GM23338 (cell line): ENCODE measurements at regions not wholly inside any gene's neighbourhood (a gene's known extent, or its start where the extent isn't known, plus 50 kb on each side); places are given as distances from the start of the nearest gene placed in this dataset.

Experiments used
- ATAC-seq: fragments of 200-7000 bp; cut with Tn5 transposase; 3 replicates; pipeline ENCODE4 v1.9.1; 2020
- DNase-seq: peaks from one replicate; pipeline ENCODE4 v3.0.0-alpha.2; 2015; ENCODE audit warnings: low spot score
- H2AFZ ChIP-seq: fragments of 200-600 bp; sonication (generic); 2 replicates; pipeline ENCODE4 v1.8.0; 2016; ENCODE audit warnings: antibody characterized with exemption, mild to moderate bottlenecking, moderate library complexity
- H3F3A ChIP-seq: fragments of 200-600 bp; sonication (generic); replicated peaks from 2 replicates; pipeline ENCODE4 v1.8.0; 2017; ENCODE audit warnings: antibody characterized with exemption, mixed run types, low read depth
- H3K27ac ChIP-seq: fragments of 200-600 bp; sonication (generic); 2 replicates; pipeline ENCODE4 v1.6.1; 2016; ENCODE audit warnings: low read depth
- H3K27me3 ChIP-seq: fragments of 200-600 bp; sonication (generic); 2 replicates; pipeline ENCODE4 v1.8.0; 2016; ENCODE audit warnings: mild to moderate bottlenecking, mixed run types, moderate library complexity; ENCODE audit not compliant: insufficient read depth
- H3K36me3 ChIP-seq: fragments of 200-600 bp; sonication (generic); 2 replicates; pipeline ENCODE4 v1.8.0; 2016; ENCODE audit warnings: mild to moderate bottlenecking; ENCODE audit not compliant: insufficient read depth
- H3K4me1 ChIP-seq: fragments of 200-600 bp; sonication (generic); 2 replicates; pipeline ENCODE4 v1.8.0; 2016; ENCODE audit warnings: mild to moderate bottlenecking, moderate library complexity; ENCODE audit not compliant: insufficient read depth
- H3K4me2 ChIP-seq: fragments of 200-600 bp; sonication (generic); 2 replicates; pipeline ENCODE4 v1.7.1; 2017; ENCODE audit warnings: mixed run types
- H3K4me3 ChIP-seq: fragments of 200-600 bp; sonication (generic); 2 replicates; pipeline ENCODE4 v1.6.1; 2016; ENCODE audit warnings: mixed run types
- H3K79me2 ChIP-seq: fragments of 200-600 bp; sonication (generic); replicated peaks from 2 replicates; pipeline ENCODE4 v1.8.0; 2017; ENCODE audit warnings: mild to moderate bottlenecking; ENCODE audit not compliant: insufficient read depth
- H3K9me2 ChIP-seq: fragments of 200-600 bp; sonication (generic); 2 replicates; pipeline ENCODE4 v1.8.0; 2017; ENCODE audit not compliant: insufficient read depth
- H4K20me1 ChIP-seq: fragments of 200-600 bp; sonication (generic); replicated peaks from 2 replicates; pipeline ENCODE4 v1.8.0; 2017; ENCODE audit warnings: mild to moderate bottlenecking; ENCODE audit not compliant: insufficient read depth
- H3K27ac Mint-ChIP-seq: 2 replicates; pipeline ENCODE4 v1.8.0; 2020; ENCODE audit warnings: inconsistent platforms, mild to moderate bottlenecking, moderate library complexity, mixed read lengths
- H3K27me3 Mint-ChIP-seq: 3 replicates; pipeline ENCODE4 v1.8.0; 2022; ENCODE audit warnings: low read depth, mild to moderate bottlenecking, moderate library complexity, mixed read lengths, inconsistent platforms; ENCODE audit not compliant: insufficient read depth, poor library complexity
- H3K36me3 Mint-ChIP-seq: 3 replicates; pipeline ENCODE4 v1.8.0; 2021; ENCODE audit warnings: low read depth, mild to moderate bottlenecking, inconsistent platforms, moderate library complexity, mixed read lengths
- H3K4me1 Mint-ChIP-seq: 3 replicates; pipeline ENCODE4 v1.8.0; 2020; ENCODE audit warnings: mild to moderate bottlenecking, inconsistent platforms, mixed read lengths
- H3K4me3 Mint-ChIP-seq: 3 replicates; pipeline ENCODE4 v1.8.0; 2021; ENCODE audit warnings: moderate library complexity, mild to moderate bottlenecking, inconsistent platforms, mixed read lengths
- H3K9me3 Mint-ChIP-seq: 3 replicates; pipeline ENCODE4 v1.8.0; 2020; ENCODE audit warnings: moderate library complexity, mild to moderate bottlenecking, inconsistent platforms, mixed read lengths
- CREB1 ChIP-seq: fragments of 250-450 bp; sonication (Bioruptor Pico); IDR thresholded peaks from 2 replicates; pipeline ENCODE4 v1.5.0; 2020; ENCODE audit warnings: low read depth, mild to moderate bottlenecking, moderate library complexity
- EZH2 ChIP-seq: fragments of 200-600 bp; sonication (generic); IDR thresholded peaks from one replicate; pipeline ENCODE4 v1.8.0; 2017; ENCODE audit warnings: antibody characterized with exemption, mild to moderate bottlenecking, low read depth; ENCODE audit not compliant: unreplicated experiment
- EZH2phosphoT487 ChIP-seq: fragments of 200-600 bp; sonication (generic); IDR thresholded peaks from one replicate; pipeline ENCODE4 v1.8.1; 2018; ENCODE audit warnings: antibody characterized with exemption; ENCODE audit not compliant: unreplicated experiment
- JUNB ChIP-seq: IDR thresholded peaks from one replicate; pipeline ENCODE4 v1.6.1; 2016; ENCODE audit warnings: antibody characterized with exemption; ENCODE audit not compliant: unreplicated experiment
- NANOG ChIP-seq: IDR thresholded peaks from 2 replicates; pipeline ENCODE4 v1.6.1; 2016; ENCODE audit warnings: antibody characterized with exemption, borderline replicate concordance
- POLR2AphosphoS5 ChIP-seq: IDR thresholded peaks from 2 replicates; pipeline ENCODE4 v1.6.1; 2016; ENCODE audit warnings: antibody characterized with exemption, low read depth
- STAT1 ChIP-seq: IDR thresholded peaks from one replicate; pipeline ENCODE4 v1.6.1; 2016; ENCODE audit warnings: antibody characterized with exemption; ENCODE audit not compliant: unreplicated experiment
- ZNF114 ChIP-seq: fragments of 250-450 bp; sonication (Bioruptor Pico); IDR thresholded peaks from 2 replicates; pipeline ENCODE4 v1.5.0; 2020; ENCODE audit warnings: mild to moderate bottlenecking, moderate library complexity
- ZNF331 ChIP-seq: fragments of 250-450 bp; sonication (Bioruptor Pico); IDR thresholded peaks from 2 replicates; pipeline ENCODE4 v1.5.0; 2020; ENCODE audit warnings: low read depth, mild to moderate bottlenecking, moderate library complexity
- TF ChIP-seq, protein P1 (sequence below): IDR thresholded peaks from one replicate; pipeline ENCODE4 v1.6.1; 2018; ENCODE audit warnings: antibody characterized with exemption; ENCODE audit not compliant: unreplicated experiment
- TF ChIP-seq, protein P2 (sequence below): IDR thresholded peaks from 2 replicates; pipeline ENCODE4 v1.6.1; 2016; ENCODE audit warnings: antibody characterized with exemption
- TF ChIP-seq, protein P3 (sequence below), 2 experiments: fragments of 200-600 bp in 1 of 2; sonication (generic) in 1 of 2; conservative IDR thresholded peaks; 2 replicates each; pipeline versions ENCODE4 v1.5.1 to v1.6.1; 2016 to 2017; ENCODE audit warnings: antibody characterized with exemption in 2 of 2, low read depth in 2 of 2, mild to moderate bottlenecking in 2 of 2, moderate library complexity in 1 of 2

DNA sequence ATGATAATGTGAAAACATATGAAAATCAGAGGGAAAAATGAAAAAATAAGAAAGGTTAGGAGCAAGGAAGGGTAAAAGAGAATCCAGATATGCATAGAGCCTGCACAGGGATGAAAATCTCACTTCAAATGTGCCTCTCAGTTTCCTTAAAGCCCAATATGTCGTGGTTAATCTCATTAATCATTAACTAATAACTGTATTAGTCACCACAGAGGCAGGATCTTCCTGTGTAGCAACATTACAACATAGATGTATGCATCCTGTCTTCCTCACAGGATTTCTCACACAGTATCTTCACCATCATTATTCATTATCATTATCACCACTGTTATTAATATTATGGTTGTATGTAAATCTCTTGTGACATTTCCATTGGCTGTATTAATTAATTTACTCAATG is 361.2 kb upstream of the SOX11 start:
- Histone ChIP-seq H3K36me3 (peaks cover 4% of the 10 kb centered on the region; the same call in 1 of the 2 replicates), H2AFZ (no peak overlapping the region), H3K9me2 (no peaks in the 10 kb centered on the region), H3K4me1 (no peaks in the 10 kb centered on the region), H4K20me1 (no peaks in the 10 kb centered on the region), H3F3A (no peaks in the 10 kb centered on the region), H3K4me2 (no peak overlapping the region), H3K27me3 (no peaks in the 10 kb centered on the region), H3K27ac (no peak overlapping the region), H3K79me2 (no peaks in the 10 kb centered on the region), H3K4me3 (no peak overlapping the region)
- Mint-ChIP-seq H3K27me3 (peaks cover 1% of the 10 kb centered on the region), H3K4me3 (no peak overlapping the region), H3K4me1 (no peaks in the 10 kb centered on the region), H3K36me3 (no peaks in the 10 kb centered on the region), H3K27ac (no peak overlapping the region), H3K9me3 (peaks cover 78% of the 10 kb centered on the region)
- TF ChIP-seq, protein P1, sequence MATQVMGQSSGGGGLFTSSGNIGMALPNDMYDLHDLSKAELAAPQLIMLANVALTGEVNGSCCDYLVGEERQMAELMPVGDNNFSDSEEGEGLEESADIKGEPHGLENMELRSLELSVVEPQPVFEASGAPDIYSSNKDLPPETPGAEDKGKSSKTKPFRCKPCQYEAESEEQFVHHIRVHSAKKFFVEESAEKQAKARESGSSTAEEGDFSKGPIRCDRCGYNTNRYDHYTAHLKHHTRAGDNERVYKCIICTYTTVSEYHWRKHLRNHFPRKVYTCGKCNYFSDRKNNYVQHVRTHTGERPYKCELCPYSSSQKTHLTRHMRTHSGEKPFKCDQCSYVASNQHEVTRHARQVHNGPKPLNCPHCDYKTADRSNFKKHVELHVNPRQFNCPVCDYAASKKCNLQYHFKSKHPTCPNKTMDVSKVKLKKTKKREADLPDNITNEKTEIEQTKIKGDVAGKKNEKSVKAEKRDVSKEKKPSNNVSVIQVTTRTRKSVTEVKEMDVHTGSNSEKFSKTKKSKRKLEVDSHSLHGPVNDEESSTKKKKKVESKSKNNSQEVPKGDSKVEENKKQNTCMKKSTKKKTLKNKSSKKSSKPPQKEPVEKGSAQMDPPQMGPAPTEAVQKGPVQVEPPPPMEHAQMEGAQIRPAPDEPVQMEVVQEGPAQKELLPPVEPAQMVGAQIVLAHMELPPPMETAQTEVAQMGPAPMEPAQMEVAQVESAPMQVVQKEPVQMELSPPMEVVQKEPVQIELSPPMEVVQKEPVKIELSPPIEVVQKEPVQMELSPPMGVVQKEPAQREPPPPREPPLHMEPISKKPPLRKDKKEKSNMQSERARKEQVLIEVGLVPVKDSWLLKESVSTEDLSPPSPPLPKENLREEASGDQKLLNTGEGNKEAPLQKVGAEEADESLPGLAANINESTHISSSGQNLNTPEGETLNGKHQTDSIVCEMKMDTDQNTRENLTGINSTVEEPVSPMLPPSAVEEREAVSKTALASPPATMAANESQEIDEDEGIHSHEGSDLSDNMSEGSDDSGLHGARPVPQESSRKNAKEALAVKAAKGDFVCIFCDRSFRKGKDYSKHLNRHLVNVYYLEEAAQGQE = no peak
- TF ChIP-seq EZH2 (no peak), ZNF331 (CRISPR knock-in tag) (no peak), STAT1 (no peak), EZH2phosphoT487 (no peak), ZNF114 (CRISPR knock-in tag) (no peak), NANOG (no peak), POLR2AphosphoS5 (no peak)
- TF ChIP-seq, protein P2, sequence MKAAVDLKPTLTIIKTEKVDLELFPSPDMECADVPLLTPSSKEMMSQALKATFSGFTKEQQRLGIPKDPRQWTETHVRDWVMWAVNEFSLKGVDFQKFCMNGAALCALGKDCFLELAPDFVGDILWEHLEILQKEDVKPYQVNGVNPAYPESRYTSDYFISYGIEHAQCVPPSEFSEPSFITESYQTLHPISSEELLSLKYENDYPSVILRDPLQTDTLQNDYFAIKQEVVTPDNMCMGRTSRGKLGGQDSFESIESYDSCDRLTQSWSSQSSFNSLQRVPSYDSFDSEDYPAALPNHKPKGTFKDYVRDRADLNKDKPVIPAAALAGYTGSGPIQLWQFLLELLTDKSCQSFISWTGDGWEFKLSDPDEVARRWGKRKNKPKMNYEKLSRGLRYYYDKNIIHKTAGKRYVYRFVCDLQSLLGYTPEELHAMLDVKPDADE = no peak
- TF ChIP-seq, protein P3, sequence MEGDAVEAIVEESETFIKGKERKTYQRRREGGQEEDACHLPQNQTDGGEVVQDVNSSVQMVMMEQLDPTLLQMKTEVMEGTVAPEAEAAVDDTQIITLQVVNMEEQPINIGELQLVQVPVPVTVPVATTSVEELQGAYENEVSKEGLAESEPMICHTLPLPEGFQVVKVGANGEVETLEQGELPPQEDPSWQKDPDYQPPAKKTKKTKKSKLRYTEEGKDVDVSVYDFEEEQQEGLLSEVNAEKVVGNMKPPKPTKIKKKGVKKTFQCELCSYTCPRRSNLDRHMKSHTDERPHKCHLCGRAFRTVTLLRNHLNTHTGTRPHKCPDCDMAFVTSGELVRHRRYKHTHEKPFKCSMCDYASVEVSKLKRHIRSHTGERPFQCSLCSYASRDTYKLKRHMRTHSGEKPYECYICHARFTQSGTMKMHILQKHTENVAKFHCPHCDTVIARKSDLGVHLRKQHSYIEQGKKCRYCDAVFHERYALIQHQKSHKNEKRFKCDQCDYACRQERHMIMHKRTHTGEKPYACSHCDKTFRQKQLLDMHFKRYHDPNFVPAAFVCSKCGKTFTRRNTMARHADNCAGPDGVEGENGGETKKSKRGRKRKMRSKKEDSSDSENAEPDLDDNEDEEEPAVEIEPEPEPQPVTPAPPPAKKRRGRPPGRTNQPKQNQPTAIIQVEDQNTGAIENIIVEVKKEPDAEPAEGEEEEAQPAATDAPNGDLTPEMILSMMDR (conservative IDR thresholded peaks at IDR 0.05; ENCODE audit: low read depth in 2 of 2) = no peak
- no peak for DNase-seq
- ATAC-seq = no peak

DNA sequence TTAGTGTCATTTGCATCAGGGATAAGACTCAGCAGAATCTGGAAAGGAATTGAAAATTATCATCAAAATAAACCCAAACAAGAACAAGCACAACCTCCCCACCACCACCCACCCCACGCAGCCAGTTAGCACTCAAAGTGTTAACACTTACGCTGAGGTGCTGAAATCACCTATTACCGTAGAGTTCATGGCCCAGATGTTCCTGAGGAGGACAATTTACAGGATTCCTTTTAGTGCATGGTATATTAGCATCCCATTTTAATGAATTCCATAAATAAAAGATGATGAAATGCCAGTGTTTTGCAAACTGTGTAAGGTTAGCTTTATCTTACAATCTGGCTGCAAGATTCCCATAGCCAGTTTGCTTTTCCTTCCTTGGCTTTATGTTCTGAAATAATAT is 359.3 kb upstream of the SOX11 start:
- peaks cover 80% of the 10 kb centered on the region for H3K9me3 Mint-ChIP-seq
- Histone ChIP-seq H4K20me1 (no peaks in the 10 kb centered on the region), H3K27ac (no peak overlapping the region), H3K9me2 (no peaks in the 10 kb centered on the region), H3F3A (no peaks in the 10 kb centered on the region), H3K4me1 (no peaks in the 10 kb centered on the region), H2AFZ (no peak overlapping the region), H3K79me2 (no peaks in the 10 kb centered on the region), H3K36me3 (peaks cover 4% of the 10 kb centered on the region; the same call in 1 of the 2 replicates), H3K27me3 (no peaks in the 10 kb centered on the region), H3K4me3 (no peak overlapping the region), H3K4me2 (no peak overlapping the region)
- DNase-seq = no peak
- no peaks in the 10 kb centered on the region for H3K4me1 Mint-ChIP-seq
- H3K27me3 Mint-ChIP-seq = peaks cover 1% of the 10 kb centered on the region
- ATAC-seq = no peak
- no peak overlapping the region for H3K4me3 Mint-ChIP-seq
- H3K36me3 Mint-ChIP-seq = peaks cover 2% of the 10 kb centered on the region; the same call in 1 of the 3 replicates
- no peak overlapping the region for H3K27ac Mint-ChIP-seq
- no peak for TF ChIP-seq ZNF331 (CRISPR knock-in tag)
- TF ChIP-seq ZNF114 (CRISPR knock-in tag) = no peak
- TF ChIP-seq EZH2phosphoT487 = no peak
- TF ChIP-seq, protein P2 = no peak
- no peak for TF ChIP-seq JUNB
- TF ChIP-seq CREB1 (CRISPR knock-in tag) = no peak
- no peak for TF ChIP-seq POLR2AphosphoS5
- TF ChIP-seq EZH2 = no peak
- no peak for TF ChIP-seq NANOG
